ENCODE measurements at regions not wholly inside any gene's neighbourhood (a gene's known extent, or its start where the extent isn't known, plus 50 kb on each side); places are given as distances from the start of the nearest gene placed in this dataset.

DNA sequence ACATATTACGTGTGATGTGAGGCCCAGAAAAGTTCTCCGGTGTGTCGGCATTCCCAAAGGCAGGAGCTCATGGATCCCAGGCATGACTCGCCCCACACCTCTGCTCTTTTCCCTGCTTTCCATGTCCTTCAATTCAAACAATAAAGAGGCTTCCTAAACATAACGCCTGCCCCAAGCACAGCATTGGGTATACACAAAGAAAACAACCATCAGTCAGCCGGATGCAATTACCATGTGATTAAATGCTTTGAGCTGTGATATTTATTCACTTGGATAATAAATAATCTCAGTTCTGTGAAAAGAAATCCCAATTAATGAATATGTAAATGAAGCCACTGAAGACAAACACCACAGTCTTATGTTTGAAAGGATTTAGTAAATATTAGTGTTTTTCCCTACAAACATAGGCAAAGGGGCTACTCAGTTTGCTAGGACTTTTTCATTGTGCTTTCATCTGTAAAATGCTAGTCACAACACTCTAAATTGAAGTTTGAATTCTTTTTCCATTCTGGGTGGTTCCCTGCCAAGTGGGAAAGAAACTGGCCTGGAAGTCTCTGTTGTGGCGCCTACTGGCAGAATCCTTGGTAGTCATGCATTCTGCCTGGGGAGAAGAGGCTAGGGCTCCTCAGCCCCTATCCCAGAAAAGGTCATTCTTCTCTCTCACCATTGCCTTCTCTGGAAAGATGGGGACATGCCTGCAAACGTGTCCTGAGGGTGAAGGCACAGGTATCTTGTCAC lies 144.7 kb downstream of the COL6A3 start:
- Histone ChIP-seq H3K4me3 (ENCODE audit: low read length) (no peak overlapping the region), H3K27me3 (ENCODE audit: control insufficient read depth, insufficient read depth, low read length) (no peaks in the 10 kb centered on the region), H3K27ac (ENCODE audit: low read length) (no peak overlapping the region), H3K4me1 (ENCODE audit: control insufficient read depth, low read depth, low read length) (peaks cover 6% of the 10 kb centered on the region), H3K9me3 (ENCODE audit: control insufficient read depth, low read depth, low read length) (no peaks in the 10 kb centered on the region), H3K36me3 (ENCODE audit: control insufficient read depth, low read depth, low read length) (no peaks in the 10 kb centered on the region), H3K9ac (ENCODE audit: low read length) (no peak overlapping the region)

DNA sequence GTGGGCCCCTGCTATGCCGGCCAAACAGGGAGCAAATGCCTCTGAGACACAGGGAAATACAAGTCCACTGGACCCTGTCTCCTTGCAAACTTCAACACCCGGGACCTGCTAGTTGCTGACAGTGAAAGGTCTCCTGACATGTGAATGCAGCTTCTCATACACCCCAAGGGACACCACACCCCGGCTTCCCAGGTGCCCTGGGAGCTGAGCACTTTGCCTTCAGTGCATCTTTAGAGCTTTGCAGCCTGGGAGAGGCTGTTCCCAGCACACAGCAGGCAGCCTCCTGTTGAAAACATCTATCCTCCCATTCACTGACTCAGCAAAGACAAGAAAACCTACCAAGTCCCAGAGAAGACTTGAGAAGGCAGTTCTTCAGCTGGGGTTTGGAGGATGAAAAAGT lies 143.4 kb downstream of the COL6A3 start:
- Histone ChIP-seq H3K27ac (ENCODE audit: low read length) (no peak overlapping the region), H3K9me3 (ENCODE audit: control insufficient read depth, low read depth, low read length) (no peaks in the 10 kb centered on the region), H3K4me1 (ENCODE audit: control insufficient read depth, low read depth, low read length) (peaks cover 6% of the 10 kb centered on the region), H3K27me3 (ENCODE audit: control insufficient read depth, insufficient read depth, low read length) (no peaks in the 10 kb centered on the region), H3K4me3 (ENCODE audit: low read length) (no peak overlapping the region), H3K36me3 (ENCODE audit: control insufficient read depth, low read depth, low read length) (no peaks in the 10 kb centered on the region), H3K9ac (ENCODE audit: low read length) (no peak overlapping the region)

DNA sequence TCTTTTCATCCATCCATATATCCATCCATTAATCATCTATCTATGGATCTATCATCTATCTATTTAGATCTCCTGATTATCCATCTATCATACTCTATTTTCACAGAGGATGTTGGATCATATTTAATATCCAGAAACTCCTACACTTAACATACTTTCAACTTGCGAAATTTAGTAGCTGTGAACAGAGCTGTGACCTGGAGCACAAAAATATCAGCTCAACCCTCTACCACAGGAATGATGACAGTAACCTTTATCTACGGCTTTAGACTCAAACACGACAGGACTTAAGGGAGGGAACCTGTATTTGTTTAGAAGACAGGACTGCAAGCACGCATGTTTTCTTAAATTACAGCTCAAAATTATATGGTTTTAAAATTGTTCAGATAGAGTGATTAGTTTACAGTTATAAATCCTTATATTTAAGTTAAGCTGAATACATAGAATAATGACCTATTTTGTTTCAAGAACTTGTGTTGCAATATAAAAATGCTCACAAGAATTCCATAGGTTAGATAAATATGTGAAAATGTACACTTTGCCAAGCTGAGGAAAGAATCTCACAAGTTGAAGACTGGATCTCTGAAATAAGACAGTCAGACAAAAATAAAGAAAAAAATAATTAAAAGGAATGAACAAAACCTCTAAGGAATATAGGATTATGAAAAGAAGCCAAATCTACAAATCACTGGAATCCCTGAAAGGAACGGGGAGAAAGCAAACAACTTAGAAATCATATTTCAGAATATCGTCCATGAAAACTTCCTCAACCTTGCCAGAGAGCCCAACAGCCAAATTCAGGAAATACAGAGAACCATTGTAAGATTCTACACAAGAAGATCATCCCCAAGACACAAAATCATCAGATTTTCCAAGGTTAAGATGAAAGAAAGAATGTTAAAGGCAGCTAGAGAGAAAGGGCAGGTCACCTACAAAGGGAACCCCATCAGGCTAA lies 142.0 kb downstream of the COL6A3 start:
- Histone ChIP-seq H3K9me3 (ENCODE audit: control insufficient read depth, low read depth, low read length) (no peaks in the 10 kb centered on the region), H3K9ac (ENCODE audit: low read length) (no peak overlapping the region), H3K27ac (ENCODE audit: low read length) (no peak overlapping the region), H3K4me3 (ENCODE audit: low read length) (no peak overlapping the region), H3K36me3 (ENCODE audit: control insufficient read depth, low read depth, low read length) (no peaks in the 10 kb centered on the region), H3K27me3 (ENCODE audit: control insufficient read depth, insufficient read depth, low read length) (no peaks in the 10 kb centered on the region), H3K4me1 (ENCODE audit: control insufficient read depth, low read depth, low read length) (peaks cover 6% of the 10 kb centered on the region)

Data from iPS-18a (cell line).